CD4-positive, alpha-beta T cell treated with Interleukin-10 for 1 hour (primary cell): ENCODE measurements at regions not wholly inside any gene's neighbourhood (a gene's known extent, or its start where the extent isn't known, plus 50 kb on each side); places are given as distances from the start of the nearest gene placed in this dataset.

Experiments used
- DNase-seq: peaks from one replicate; pipeline ENCODE4 v3.0.0-alpha.2; 2020

DNA sequence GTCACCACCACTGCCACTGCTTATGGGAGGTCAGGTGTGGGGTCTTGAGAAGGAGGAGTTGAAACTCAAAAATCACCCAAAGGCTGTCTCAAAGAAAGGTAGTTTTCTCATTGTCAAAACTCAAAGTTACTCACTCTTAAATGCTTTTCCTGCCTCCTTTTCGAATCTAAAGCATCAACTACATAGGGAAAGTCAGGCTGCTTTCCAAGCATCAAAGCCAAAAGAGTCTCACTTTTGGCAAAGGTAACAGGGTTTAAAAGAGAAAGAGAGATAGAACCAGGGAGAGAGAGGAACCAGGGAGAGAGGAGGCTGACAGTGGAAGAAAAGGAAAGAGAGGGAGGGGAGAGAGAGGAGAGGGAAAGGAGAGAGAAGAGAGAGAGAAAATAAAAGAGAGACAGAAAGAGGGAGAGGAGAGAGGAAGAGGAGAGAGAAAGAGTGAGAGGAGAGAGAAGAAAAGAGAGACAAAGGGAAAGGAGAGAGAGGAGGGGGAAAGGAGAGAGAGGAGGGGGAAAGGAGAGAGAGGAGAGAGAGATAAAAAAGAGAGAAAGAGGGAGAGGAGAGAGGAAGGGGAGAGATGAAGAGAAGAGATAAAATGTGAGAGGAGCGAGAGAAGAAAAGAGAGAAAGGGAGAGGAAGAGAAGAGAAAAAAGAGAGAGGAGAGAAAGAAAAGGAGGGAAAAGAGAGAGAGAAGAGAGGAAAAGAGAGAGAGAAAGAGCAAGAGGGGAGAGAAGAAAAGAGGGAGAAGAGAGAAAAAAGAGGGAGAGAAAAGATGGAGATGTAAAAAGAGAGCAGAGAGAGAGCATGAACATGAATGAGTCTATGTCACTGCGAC lies 262.0 kb upstream of the TSHZ3 start:
- DNase-seq: no peak

DNA sequence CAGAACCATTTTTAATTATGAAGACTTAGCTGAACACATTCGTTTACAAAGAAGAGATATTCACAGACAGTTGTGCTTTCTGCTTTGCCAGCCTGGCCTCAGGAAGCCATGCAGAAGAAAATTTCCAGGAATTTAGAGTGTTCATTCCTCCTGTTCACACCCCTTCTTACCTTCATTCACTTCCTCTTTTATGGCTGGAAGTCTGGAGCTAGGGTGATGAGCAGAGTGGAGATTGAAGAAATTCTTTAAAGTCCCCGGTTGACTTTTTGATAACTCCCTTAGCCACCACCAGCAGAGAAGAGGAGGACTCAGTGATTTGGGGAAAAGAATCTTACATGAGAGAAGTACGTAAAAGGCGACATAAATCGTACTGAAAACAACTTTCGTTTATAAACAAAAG lies 263.6 kb upstream of the TSHZ3 start:
- no peak for DNase-seq

DNA sequence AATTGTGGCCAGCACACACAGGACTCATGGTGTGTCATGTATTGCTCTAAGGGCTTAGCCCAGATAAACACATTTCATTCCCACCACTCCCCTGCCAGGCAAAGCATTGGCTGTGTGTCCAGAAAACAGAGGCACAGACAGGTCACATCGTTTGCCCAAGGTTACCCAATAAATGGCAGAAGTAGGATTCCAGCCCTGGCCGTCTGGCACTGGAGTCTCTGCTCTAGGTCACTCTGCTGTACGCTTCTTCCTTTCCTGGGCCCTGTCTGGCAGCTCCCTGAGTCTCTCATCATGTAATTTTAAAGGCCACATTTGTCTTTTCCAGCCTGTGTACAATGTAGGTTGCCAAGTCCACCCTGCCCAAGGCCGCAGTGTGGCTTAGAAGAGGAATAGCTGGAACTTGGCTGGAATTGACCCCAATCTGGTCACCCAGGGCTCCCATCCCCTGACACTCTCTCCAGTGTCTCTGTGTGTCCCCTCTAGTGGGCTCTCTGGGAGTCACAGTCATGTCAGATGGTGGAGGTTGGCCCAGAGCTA lies 264.5 kb upstream of the TSHZ3 start:
- no peak for DNase-seq

DNA sequence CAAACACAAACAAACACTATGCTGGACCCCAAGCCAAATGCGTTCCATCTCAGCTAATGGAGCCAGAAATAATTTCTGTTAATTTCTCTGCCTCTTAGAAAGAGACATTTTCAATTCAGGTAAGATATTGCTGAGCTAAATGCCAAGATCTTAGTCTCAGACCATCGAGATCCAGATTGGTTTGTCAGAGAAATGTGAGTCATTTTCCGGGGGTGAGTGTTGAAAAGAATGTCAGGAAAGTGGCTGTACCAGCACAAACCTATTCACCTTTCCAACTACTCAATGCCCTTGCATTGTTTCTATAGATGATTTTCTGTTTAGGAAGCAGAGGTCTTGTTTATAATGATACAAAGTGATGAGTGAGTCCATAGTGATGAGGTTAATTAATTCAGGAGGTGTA lies 266.8 kb upstream of the TSHZ3 start:
- no peak for DNase-seq

DNA sequence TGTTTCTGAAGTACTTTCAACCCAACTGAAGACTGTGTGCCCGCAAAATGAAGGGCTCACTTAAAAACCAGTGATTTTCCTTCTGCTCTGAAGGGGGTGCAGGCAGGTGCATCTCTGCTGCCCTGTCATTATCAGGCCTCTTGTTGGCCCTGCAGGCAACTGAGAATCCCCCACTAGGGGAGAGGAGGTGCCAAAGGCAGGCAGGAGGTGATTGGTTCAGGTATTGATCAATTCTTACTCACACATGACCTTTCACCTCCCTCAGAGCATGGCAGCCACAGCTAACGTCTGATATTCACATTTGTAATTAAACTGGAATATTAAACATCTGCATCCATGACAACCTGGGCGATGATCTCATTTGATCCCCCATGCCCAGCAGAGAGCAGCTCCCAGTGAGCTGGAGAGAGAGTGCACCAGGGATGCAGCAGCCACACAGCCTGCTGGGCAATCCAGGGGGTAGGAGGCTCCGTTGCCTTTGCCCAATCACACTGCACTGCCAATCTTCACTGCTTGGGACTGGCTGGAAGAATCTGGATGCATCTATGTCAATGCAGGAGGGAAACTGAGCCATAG lies 267.9 kb upstream of the TSHZ3 start:
- no peak for DNase-seq

DNA sequence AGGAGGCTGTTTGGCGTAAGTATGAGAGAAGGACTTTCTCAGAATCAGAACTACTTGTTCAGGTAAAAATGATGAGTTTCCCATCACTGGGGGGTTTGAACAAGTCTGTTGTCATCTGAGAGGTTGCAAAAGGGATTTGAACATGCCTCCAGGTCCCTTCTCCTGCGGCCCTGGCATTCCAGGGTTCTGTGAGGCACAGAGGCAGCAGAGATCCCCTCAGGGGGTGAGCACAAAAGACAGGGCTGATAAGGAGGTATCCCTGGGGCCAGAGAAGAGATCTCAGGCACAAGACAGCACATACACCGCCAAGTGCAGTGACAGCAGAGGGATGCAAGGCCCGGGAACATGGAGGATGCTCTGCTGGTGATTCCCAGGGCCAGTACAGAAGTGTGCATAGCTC lies 275.8 kb upstream of the TSHZ3 start:
- no peak for DNase-seq

DNA sequence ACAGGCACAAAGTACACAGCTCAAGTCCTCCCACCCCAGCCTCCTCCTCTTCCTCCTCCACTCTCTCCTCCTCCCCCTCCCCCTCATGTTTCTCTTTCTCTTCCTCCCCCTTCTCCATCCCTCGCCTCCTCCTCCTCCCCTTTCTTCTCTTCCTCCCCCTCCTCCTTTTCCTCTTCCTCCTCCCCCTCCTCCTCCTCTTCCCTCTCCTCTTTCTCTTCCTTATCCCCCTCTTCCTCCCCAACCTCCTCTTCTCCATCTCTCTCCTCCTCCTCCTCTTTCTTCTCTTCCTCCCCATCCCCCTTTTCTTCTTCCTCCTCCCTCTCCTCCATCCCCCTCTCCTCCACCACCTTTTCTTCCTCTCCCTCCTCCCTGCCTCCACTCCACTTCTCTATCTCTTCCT lies 276.3 kb upstream of the TSHZ3 start:
- no peak for DNase-seq

DNA sequence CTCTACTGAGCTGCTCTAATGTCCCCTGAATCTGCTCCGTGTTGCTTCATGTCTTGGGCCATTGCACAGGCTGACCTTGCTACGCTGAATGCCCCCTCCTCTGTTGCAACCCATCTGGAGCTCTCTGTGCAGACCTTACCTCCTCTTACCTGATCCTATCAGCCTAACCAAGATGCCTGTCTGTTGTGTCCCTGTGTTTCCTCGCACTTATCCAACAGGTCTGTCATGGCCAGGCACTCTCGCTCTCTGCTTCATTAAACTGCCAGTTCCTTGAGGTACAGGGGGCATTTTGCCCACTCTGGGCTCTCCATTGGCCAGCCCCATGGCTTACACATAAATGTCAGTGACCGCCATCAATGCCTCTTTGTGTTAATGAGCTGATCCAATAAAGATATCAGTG lies 277.7 kb upstream of the TSHZ3 start:
- no peak for DNase-seq

DNA sequence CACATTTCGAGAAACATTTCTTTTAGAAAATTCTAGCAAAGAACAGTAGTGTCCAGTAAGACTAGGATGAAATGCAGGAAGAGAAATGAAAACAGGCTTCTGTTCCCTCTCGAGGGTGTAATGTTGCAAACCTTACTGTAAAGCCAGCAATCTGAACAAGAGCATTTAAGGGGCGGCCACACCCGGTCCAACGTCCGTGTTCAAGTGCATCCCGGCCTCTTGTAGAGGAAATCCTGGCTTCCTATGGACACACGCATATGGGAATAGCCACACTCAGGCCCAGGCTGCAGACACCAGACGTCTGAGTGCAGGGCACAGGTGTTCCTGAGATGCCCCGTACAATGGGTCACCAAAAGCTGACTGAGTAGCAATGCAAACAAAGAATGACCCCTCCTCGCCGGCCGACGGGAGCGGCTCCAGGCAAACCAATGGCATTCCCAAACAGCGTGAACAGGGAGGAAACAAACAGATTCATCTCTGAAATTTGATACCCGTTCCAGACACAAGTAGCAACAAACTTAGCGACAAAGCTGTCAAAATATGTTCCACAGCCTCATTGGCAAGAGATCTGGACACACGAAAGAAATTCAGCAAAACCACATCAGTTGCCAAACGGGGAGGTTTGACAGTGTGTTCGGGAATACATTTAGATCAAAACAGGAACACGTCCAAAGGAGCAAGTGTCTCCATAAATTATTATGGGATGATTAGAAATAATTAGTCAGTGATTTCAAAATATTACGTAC lies 278.6 kb upstream of the TSHZ3 start:
- DNase-seq: no peak

DNA sequence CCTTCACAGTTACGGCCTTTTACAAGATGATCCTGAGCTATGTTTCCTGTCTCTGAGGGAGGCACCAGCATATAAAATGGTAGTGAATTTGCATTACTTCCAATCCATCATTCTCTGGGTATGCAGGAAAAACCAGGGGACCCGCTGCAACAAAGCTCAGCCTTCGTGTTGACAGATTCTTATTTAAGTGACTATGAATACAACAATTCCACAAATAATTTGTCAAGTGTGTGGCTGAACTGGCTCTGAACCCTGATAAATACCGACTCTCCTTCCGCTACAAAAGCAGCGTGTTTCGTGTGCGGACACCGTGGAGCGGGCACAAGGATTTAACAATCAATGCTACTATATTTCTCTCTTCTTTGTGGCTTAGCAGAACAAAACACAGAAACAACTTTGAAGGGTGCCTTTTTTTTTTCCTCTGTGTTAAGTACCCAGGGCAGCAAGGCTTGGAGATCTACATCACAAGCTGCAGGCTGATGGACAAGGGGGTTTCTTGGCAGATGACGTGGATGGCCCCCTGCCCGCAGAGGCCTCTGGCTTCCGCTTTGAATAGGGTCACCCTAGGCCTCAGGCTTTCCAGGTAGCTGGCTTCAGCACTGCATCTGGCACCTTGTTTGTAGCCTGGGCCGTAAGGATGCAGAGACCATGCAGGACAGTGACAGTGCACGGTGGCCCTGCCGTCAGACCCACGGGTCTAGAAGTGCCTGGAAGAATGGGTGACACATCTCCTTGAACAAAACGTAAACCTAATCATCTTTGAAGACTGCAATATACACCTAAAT lies 280.5 kb upstream of the TSHZ3 start:
- no peak for DNase-seq

DNA sequence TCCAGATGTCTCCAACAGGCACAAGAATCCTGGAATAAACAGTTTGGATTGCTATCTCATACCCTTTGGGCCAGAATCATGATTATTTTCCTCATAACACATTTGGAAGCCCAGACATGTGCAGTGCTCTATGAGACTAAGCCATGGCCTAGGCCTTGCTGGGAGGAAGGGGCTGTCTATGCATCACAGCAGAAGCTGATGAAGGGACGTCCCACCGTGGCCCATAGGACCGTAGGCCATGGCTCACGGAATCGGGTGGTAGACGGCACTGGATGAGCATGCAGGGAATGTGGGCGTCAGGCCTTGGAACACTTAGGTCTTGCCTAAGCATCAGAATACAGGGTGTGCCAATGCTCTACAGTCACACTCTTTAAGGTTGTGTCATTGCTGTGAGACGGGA lies 283.8 kb upstream of the TSHZ3 start:
- no peak for DNase-seq

DNA sequence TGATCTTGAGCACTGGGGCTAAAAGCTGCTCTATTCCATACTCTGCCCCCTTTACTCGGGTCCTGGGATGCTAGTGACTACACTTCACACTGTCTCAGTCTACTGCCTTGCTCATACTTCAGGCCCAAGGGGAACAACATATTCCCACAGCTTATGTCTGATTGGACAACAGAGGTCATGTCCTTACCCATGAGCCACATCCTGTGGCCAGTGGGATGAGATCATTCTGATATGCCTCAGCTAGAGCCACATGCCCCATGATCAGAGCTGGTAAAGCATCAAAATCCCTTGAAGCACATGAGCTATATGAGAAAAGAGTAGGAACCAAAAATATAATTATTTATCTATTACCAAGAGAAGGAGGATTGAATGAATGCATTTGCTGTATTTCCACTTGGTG lies 290.1 kb upstream of the TSHZ3 start:
- DNase-seq: no peak

DNA sequence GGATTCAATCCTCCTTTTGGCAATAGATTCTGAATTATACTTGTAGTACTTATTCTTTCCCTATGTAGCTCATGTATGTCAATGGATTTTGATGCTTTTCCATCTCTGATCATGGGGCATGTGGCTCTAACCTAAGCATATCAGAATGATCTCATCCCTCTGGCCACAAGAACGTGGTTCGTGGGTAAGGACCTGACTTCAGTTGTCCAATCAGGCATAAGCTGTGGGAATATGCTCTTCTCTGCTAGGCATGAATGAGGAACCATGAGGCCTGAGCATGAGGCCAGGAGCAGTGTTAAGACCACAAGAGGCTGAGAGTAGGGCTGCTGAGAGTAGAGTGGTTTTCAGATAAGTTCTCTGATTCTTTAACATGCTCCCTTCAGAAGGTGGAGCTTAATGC lies 292.4 kb upstream of the TSHZ3 start:
- DNase-seq: no peak

DNA sequence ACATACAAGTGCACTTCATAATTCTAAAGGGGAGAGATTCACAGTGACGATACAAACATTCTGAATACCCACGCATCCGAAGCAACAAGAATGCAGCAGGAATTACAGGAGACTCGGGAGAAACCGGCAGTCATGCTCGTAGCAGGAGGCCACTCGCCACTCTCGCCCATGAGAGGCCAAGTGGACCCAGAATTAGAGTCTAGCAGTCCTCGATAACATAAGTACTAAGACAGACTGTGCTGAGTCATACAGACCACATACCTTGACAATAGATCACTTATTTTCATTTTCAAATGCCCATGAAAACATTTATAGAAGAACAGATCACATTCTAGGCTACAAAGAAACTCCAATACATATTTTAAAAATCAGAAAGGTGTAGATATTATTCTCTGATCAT lies 299.1 kb upstream of the TSHZ3 start:
- no peak for DNase-seq

DNA sequence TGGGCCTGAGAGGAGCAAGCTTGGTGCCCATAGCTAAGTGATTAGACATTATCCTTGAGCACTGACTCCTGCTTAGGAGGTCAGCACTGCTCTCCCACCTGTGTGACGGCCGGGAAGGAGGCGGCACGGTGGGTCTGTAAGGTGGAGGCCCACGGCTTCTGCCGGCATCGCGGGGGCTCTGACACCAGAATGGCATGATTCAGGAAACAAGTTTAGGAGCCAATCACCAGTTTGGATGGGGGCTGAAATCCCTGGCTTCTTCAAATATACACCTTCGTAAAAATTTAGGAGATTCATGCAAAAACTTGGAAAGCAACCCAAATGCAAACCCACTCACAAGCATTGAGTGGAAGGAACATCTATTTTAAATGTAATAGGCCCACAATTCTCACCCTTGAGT lies 307.3 kb upstream of the TSHZ3 start:
- DNase-seq: no peak

DNA sequence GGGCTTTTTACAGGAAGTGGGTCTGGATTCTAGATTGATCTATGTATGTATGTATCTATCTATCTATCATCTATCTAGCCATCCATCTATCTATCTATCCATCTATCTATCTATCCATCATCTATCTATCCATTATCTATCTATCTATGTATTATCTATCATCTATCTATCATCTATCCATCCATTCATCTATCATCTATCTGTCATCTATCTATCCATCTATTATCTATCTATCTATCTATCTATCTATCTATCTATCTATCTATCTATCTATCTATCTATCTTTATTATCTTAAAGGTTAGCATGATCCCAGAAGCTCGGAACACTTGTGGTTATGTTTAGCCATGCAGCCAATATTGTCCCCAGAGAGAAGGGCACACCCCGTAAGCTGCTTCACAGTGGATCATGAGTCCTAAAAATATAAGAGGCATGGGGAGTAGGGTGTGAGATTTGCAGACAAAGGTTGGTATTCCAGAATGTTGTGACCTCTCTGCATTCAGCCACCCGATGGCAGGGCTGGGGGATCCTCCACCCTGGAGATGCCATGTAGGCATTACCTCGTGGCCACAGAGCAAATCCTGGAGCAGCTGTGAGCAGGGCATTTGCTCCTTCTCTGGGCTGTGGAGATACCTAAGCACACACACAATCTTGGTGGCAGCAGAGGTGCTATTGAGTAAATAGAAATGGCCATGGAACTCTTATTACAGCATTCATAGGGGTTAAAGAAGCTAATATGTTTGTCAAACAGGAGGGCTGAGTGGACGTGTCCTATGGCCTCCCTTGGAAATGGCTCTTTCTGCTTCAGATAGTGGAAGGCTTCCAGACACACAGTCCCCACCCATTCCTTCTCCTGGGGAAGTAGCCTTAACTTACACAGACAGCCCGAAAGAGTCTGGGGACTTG lies 310.0 kb upstream of the TSHZ3 start:
- DNase-seq: no peak

DNA sequence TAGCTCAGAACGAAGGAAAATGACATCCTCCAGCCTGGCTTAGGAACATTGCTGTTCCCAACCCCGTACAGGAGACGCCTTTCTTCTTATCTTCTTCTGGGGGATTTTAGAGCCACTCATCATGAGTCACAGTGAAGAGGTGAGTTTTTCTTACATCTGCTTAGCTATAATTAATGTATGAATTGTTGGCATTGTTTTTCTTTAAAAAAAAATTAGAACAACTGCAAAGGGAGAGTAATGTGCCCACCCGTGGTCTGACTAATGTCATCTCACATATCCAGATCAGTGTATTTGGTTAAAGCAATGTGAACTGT lies 310.6 kb upstream of the TSHZ3 start:
- DNase-seq: no peak

DNA sequence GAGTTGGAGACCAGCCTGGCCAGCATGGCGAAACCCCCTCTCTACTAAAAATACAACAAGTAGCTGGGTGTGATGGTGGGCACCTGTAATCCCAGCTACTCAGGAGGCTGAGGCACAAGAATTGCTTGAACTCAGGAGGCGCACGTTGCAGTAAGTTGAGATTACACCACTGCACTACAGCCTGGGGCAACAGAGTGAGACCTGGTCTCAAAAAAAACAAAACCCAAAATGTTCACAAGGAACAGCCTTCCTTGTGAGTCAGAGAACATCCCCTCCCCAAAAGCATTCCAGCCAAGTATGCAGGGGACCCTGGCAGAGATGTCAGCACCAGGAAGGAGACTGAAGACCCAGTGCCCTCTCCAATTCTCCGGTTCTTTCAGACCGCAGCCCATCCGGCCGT lies 314.9 kb upstream of the TSHZ3 start:
- no peak for DNase-seq

DNA sequence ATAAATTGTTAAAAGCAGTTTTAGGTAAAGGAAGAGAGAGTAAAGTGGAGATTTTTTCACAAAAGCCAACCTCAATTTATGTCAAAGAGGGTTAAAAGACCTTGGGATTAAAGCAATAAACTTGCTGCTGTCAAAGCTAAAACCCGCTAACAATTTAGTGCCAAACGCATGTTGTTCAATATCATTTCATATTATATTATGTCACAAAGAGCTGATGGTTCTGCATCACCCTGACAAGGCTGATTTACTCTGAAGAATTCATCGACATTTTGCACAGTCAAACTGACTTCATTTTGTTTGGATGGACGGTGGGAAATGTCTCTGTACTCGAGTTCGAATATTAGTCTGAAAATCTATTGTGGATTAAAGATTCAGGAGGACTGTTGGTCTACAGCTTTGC lies 315.8 kb upstream of the TSHZ3 start:
- DNase-seq: no peak

DNA sequence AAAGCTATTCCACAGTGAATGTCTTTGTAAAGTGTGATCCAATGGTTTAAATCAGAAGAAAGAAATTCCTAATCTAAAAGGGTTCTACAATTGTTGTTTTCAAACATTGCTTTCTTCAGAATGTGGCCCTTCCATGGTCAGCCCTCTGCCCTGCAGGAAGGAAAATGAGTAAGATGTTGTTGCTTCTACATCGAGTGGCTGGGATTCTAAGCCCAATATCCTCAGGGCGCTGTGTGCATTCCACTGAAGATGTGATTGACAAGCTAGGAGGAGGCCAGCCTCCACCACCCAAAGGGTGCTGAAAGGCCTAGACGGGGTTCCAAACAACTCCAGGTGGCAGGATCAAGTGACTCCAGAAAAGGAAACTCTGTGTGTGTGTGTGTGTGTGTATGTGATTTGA lies 316.9 kb upstream of the TSHZ3 start:
- DNase-seq: no peak

DNA sequence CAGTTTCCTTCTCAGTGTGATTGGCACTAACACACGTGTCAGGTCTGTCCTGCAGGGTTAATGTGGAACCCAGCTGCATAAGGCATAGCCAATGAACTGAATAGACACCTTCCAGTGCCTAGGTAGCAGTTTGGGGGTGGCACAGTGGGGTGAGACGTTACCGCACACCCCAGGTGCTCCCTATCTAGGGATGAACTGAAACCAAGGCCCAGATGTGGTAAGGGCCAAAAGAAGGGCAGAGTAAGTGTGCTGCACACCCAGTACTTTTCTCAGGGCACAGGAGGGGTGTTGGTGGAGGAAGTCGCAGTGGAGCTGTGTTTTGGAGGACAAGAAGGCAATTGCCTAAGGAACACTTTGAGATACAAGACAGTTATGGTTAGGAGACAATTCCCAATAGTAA lies 317.9 kb upstream of the TSHZ3 start:
- no peak for DNase-seq

DNA sequence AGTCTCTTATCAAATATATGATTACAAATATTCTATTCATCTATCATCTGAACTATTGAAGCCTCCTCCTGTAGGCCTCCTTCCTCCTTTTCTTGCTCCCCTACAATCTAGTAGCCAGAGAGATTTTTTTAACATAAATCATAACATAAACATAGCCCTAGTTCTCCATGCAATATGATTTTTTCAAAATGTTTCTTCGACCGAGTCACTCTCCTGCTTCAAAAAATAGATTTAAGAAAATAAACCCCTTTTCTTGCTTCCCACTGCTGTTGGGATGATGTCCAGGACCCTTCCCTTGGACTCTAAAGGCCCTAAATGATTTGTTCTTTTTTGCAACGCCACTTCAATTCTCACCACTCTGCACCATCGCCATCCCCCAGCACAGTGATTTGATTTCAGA lies 319.7 kb upstream of the TSHZ3 start:
- no peak for DNase-seq
